DOHH2 (cell line): ENCODE measurements at regions not wholly inside any gene's neighbourhood (a gene's known extent, or its start where the extent isn't known, plus 50 kb on each side); places are given as distances from the start of the nearest gene placed in this dataset.

Source experiments
- CTCF ChIP-seq: fragments of 200-600 bp; sonication (generic); IDR thresholded peaks from one replicate; pipeline ENCODE4 v1.5.1; 2014; ENCODE audit warnings: antibody characterized with exemption, mild to moderate bottlenecking, low read depth, low read length; ENCODE audit not compliant: poor library complexity, severe bottlenecking
- EZH2phosphoT487 ChIP-seq: fragments of 200-600 bp; sonication (generic); IDR thresholded peaks from 2 replicates; pipeline ENCODE4 v1.6.1; 2017; ENCODE audit warnings: borderline replicate concordance, mild to moderate bottlenecking, antibody characterized with exemption, low read length, moderate library complexity, mixed read lengths

GRCh38 chr12:105671720-105672119, 341.2 kb downstream of the C12orf75 start:
- TF ChIP-seq CTCF, result no peak
- no peak for TF ChIP-seq EZH2phosphoT487
